HG03460 (cell line): ENCODE measurements at regions not wholly inside any gene's neighbourhood (a gene's known extent, or its start where the extent isn't known, plus 50 kb on each side); places are given as distances from the start of the nearest gene placed in this dataset.
"Not testable (repeated sequence)": the region's sequence is repeated elsewhere in the genome, so short reads cannot be mapped to it uniquely, and the experiment has no call there.

Source experiments
- ATAC-seq: cut with Tn5 transposase; IDR thresholded peaks from one replicate; pipeline ENCODE4 v1.9.1; 2021; ENCODE audit not compliant: unreplicated experiment

GRCh38 chr5:125429498-125429897 lies 683.1 kb upstream of the ZNF608 start:
- no peak for ATAC-seq

- no peak for ATAC-seq
Observed at GRCh38 chr5:125433457-125433856, 687.0 kb upstream of the ZNF608 start.

- ATAC-seq, result no peak
Observed at GRCh38 chr5:125439243-125439642, 692.8 kb upstream of the ZNF608 start.

- ATAC-seq, result no peak
Observed at GRCh38 chr5:125440905-125441304, 694.5 kb upstream of the ZNF608 start.

- no peak for ATAC-seq
Observed at GRCh38 chr5:125446986-125447385, 700.5 kb upstream of the ZNF608 start.

- no peak for ATAC-seq
Observed at GRCh38 chr5:125450771-125451170, 704.3 kb upstream of the ZNF608 start.

- ATAC-seq, result no peak
Observed at GRCh38 chr5:125451622-125452021, 705.2 kb upstream of the ZNF608 start.

GRCh38 chr5:125452991-125453390 lies 706.6 kb upstream of the ZNF608 start:
- ATAC-seq, result no peak

- no peak for ATAC-seq
Observed at GRCh38 chr5:125455041-125455440, 708.6 kb upstream of the ZNF608 start.

- ATAC-seq, result not testable (repeated sequence)
Observed at GRCh38 chr5:125456005-125456404, 709.6 kb upstream of the ZNF608 start.

GRCh38 chr5:125457617-125458016 lies 711.2 kb upstream of the ZNF608 start:
- no peak for ATAC-seq

- not testable (repeated sequence) for ATAC-seq
Observed at GRCh38 chr5:125458949-125459348, 712.5 kb upstream of the ZNF608 start.

- no peak for ATAC-seq
Observed at GRCh38 chr5:125461641-125462072, 715.2 kb upstream of the ZNF608 start.

- no peak for ATAC-seq
Observed at GRCh38 chr5:125463466-125464092, 717.1 kb upstream of the ZNF608 start.

GRCh38 chr5:125464847-125465432 lies 718.5 kb upstream of the ZNF608 start:
- ATAC-seq, result no peak

GRCh38 chr5:125465703-125466102 lies 719.3 kb upstream of the ZNF608 start:
- ATAC-seq, result no peak

- ATAC-seq, result no peak
Observed at GRCh38 chr5:125467222-125467621, 720.8 kb upstream of the ZNF608 start.

- ATAC-seq, result no peak
Observed at GRCh38 chr5:125470280-125470902, 724.0 kb upstream of the ZNF608 start.

- no peak for ATAC-seq
Observed at GRCh38 chr5:125476901-125477585, 730.6 kb upstream of the ZNF608 start.

GRCh38 chr5:125477586-125477975 lies 731.1 kb upstream of the ZNF608 start:
- no peak for ATAC-seq

- ATAC-seq, result no peak
Observed at GRCh38 chr5:125478599-125478998, 732.2 kb upstream of the ZNF608 start.

GRCh38 chr5:125480911-125481310 lies 734.5 kb upstream of the ZNF608 start:
- no peak for ATAC-seq
